ENCODE measurements at regions not wholly inside any gene's neighbourhood (a gene's known extent, or its start where the extent isn't known, plus 50 kb on each side); places are given as distances from the start of the nearest gene placed in this dataset.

- DNase-seq: no peak
These were observed 239.3 kb upstream of the PRICKLE1 start for GRCh38 chr12:42828836-42829235.

DNA sequence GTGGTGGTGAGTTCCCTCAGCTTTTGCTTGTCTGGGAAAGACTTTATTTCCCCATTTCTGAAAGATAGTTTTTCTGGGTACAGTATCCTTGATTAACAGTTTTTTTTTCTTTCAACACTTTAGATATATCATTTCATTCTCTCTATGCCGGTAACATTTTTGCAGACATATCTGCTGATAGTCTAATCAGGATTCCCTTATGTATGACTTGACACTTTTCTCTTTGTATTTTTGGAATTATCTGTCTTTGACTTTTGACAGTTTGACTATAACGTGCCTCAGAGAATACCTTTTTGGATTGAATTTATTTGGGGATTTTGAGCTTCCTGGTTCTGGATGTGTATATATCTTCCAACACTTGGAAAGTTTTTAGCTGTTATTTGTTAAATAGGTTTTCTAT, 234.8 kb upstream of the PRICKLE1 start:
- no peak for DNase-seq

DNA sequence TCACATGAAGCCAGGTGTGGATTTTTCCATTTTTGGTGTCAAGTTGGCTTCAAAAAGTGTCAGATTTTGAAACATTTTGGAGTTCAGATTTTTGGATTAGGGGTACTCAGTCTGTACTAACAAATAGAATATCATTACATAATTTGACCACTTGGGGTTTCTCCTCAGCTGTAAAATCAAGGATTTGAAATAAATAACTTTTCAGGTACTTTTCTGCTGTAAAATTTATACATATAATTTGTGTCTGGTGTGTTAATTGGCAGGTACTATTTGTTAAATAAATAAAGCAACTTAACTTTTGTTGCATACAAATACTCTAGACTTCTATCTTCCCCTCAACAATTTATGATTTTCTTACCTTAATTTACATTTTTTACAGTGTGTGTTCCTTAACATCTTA, 234.1 kb upstream of the PRICKLE1 start:
- no peak for DNase-seq

GRCh38 chr12:42819846-42820245, 230.3 kb upstream of the PRICKLE1 start:
- DNase-seq: no peak

GRCh38 chr12:42815068-42815467, 225.5 kb upstream of the PRICKLE1 start:
- DNase-seq: no peak

- no peak for DNase-seq
These were observed 223.3 kb upstream of the PRICKLE1 start for GRCh38 chr12:42812871-42813270.

- no peak for DNase-seq
These were observed 222.5 kb upstream of the PRICKLE1 start for GRCh38 chr12:42812086-42812485.

GRCh38 chr12:42810006-42810405, 220.5 kb upstream of the PRICKLE1 start:
- no peak for DNase-seq

- no peak for DNase-seq
These were observed 219.7 kb upstream of the PRICKLE1 start for GRCh38 chr12:42809226-42809625.

GRCh38 chr12:42807766-42808165, 218.2 kb upstream of the PRICKLE1 start:
- no peak for DNase-seq

GRCh38 chr12:42807251-42807650, 217.7 kb upstream of the PRICKLE1 start:
- DNase-seq: no peak

DNA sequence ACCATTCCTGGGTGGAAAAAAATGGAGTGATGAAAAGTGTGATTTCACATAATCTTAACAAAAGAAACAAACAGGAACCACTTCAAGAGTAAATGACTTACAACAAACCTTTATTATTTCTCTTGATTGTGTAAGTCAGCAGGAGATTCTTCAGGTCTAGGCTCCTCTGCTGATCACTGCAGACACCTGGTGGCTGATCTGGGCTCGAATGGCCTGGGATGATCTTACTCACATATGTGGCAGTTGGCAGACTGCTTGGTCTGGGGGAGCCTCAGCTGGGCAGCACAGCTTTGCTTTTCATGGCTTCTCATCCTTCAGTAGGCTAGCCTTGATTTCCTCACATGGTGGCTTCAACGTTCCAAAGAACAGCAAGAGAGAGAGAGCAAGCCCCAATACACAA, 215.4 kb upstream of the PRICKLE1 start:
- no peak for DNase-seq

DNA sequence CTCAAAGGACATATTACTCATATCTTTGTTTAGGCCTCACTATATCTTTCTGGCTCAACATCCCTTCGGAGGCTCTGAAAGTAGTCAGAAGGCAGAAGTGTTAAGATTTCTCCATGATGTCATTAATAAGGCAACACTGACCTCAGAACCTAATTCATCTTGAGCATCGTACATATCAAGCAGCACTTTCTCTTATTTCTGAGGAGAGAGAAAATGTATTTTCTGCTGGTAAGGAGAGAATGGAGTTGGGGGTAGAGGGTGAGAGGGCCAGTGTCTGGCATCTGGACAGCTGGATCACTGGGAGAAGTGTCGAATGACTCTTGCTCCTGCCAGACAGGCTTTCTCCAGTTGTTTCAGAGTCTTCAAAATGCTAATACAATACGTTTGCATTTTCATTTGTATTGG, 213.2 kb upstream of the PRICKLE1 start:
- DNase-seq: no peak

- no peak for DNase-seq
These were observed 211.7 kb upstream of the PRICKLE1 start for GRCh38 chr12:42801271-42801670.

- no peak for DNase-seq
These were observed 210.4 kb upstream of the PRICKLE1 start for GRCh38 chr12:42799966-42800365.

GRCh38 chr12:42798811-42799438, 209.4 kb upstream of the PRICKLE1 start:
- DNase-seq: no peak

DNA sequence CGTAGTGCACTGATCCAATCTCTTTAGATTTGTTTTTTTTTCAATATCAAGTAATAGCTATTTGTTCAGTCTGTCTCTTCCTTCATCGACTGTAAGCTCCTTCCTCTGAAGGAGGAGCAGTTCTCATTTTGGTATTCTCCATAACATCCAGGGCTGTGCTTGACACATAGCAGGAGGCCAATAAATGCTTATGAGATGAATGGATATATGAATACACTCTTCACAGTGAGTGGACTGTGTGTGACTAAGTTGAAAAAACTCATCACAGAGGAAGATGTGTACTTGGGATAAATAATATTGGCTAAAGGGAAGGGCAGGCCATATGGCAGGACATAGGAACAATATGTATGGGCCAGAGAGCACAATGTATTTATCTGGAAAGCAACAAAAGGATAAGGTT, 205.3 kb upstream of the PRICKLE1 start:
- no peak for DNase-seq

GRCh38 chr12:42793166-42793565, 203.6 kb upstream of the PRICKLE1 start:
- DNase-seq: no peak

GRCh38 chr12:42792265-42792664, 202.7 kb upstream of the PRICKLE1 start:
- no peak for DNase-seq

- no peak for DNase-seq
These were observed 201.9 kb upstream of the PRICKLE1 start for GRCh38 chr12:42791399-42791798.

DNA sequence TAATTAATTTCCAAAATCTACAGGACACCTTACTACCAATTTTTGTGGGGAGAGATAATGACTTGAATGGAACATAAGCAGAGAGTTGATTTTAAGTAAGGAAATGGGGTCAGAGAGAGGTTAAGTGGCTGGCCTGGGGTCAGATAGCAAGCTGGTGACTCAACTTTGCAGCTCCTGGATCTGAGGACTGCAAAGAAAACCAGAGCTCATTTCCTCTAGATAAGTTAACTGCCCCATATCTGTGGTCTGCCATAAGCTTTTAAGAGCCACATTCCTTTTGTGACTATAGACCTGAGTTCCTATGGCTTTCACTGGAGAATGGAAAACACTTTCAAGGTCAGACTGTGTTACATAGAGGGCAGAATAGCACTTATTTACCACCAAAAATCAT, 201.2 kb upstream of the PRICKLE1 start:
- DNase-seq: no peak

GRCh38 chr12:42789808-42790760, 200.5 kb upstream of the PRICKLE1 start:
- no peak for DNase-seq

DNA sequence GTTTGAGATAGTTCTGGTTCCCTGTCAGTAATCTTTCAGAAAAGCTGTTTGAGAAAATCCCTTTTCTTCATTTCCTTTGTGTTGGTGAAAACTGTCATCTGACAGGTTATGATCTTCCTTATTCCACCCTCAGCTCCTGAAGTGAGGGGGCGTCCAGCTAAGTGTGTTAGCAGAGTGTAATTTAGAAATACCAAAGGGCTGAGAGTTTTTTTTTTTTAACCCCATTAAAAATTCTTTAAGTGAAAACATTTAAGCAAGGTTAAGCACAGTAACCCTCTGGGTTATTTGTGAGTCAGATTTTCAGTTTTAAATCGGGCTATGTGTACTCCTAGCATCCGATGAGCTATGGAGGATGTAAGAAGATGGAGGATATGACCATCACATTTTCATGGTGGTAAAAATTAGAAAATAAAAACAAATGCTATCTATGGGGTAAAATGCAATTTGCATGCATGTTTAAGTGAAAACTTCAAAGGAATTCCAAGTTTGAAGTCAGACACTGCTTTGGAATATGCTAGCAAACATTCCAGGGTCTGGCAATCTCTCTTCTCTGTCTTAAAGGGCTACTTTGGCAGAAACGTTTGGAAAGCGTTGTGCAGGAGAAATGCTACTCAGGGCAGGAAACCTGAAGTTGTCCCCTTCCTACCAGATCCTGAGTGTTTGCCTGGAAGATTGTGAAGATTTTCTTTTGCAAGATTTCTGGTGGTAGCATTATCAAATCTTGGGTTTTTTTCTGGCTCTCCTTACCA, 197.0 kb upstream of the PRICKLE1 start:
- no peak for DNase-seq

DNA sequence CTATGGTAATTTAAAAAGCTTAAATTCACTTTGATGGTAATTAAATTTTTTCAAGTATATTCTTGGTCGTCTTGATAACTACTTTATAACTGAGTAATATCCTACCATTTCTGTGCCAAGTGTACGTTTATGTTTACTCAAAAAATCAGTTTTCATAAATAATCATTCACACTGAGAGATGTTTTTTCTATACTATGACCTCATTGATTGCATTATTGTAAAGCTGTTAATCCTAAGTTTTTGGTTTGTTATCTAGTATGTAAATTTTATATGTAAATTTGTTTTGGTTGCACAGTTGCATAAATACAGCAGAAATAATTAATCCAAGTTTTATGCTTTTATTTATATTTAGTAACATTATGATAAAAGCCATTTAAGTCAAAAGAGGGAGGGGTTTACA, 196.4 kb upstream of the PRICKLE1 start:
- no peak for DNase-seq
